ENCODE measurements at regions not wholly inside any gene's neighbourhood (a gene's known extent, or its start where the extent isn't known, plus 50 kb on each side); places are given as distances from the start of the nearest gene placed in this dataset.

GRCh38 chr16:52783616-52784015 is 236.7 kb upstream of the TOX3 start:
- no peaks in the 10 kb centered on the region for H3F3A ChIP-seq (ENCODE audit: insufficient read depth, low read length)
- no peaks in the 10 kb centered on the region for H4K20me1 ChIP-seq (ENCODE audit: insufficient read depth, low read length)
- no peaks in the 10 kb centered on the region for H3K9me3 ChIP-seq (replicated peaks; ENCODE audit: insufficient read depth, low read length)
- H3K9me2 ChIP-seq (replicated peaks; ENCODE audit: insufficient read depth, low read length) = no peaks in the 10 kb centered on the region
- H3K27me3 ChIP-seq (replicated peaks; ENCODE audit: insufficient read depth, low read length) = no peaks in the 10 kb centered on the region
- H3K4me2 ChIP-seq (ENCODE audit: low read depth, low read length) = no peak overlapping the region
- no peak overlapping the region for H3K27ac ChIP-seq (ENCODE audit: low read length)
- no peaks in the 10 kb centered on the region for H3K4me1 ChIP-seq (ENCODE audit: low read length)
- H3K9ac ChIP-seq (ENCODE audit: low read length) = no peak overlapping the region
- H3K36me3 ChIP-seq (replicated peaks; ENCODE audit: insufficient read depth, low read length) = no peaks in the 10 kb centered on the region
- no peak overlapping the region for H2AFZ ChIP-seq (ENCODE audit: low read length)
- no peaks in the 10 kb centered on the region for H3K79me2 ChIP-seq (ENCODE audit: low read length)
- TF ChIP-seq EZH2phosphoT487 (IDR thresholded peaks at IDR 0.05; ENCODE audit: low read length) (no peak), CTCF (IDR thresholded peaks at IDR 0.05; ENCODE audit: low read length) (no peak), EZH2 (optimal IDR thresholded peaks at IDR 0.05; ENCODE audit: low read depth, low read length) (no peak)
- no peak overlapping the region for H3K4me3 ChIP-seq (ENCODE audit: low read length)
- no peak for DNase-seq

DNA sequence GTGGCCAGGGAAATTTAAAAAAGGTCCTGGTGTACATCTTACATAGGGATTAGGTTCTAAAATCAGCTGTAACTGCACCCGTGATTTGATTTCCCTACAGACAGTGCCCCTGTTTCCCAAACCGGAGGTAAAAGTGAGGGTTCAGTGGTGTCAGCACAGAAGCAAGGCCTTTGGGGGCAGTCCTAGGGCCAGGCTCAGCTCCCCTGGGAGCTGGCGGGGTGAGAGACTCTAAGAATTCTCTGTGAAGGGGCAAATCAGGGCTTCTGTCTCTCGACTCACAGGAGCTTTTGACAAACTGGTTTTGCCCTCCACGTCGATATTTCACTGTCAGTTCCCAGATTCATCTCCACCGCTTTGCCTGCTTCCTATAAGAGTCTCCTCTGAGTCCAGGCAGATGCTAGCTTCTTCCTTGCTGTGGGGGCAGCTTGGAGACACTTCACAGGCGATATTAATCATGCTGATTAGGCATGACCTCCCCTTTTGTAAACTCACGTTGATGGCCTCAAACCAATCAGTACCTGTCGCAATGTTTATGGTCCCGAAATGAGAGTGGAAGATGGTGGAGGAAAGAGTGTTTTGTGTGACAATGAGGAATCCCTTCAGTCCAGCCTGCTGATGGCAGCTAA is 234.2 kb upstream of the TOX3 start:
- no peaks in the 10 kb centered on the region for H3K9me2 ChIP-seq (replicated peaks; ENCODE audit: insufficient read depth, low read length)
- no peaks in the 10 kb centered on the region for H3F3A ChIP-seq (ENCODE audit: insufficient read depth, low read length)
- H2AFZ ChIP-seq (ENCODE audit: low read length) = no peak overlapping the region
- no peaks in the 10 kb centered on the region for H3K79me2 ChIP-seq (ENCODE audit: low read length)
- no peaks in the 10 kb centered on the region for H3K36me3 ChIP-seq (replicated peaks; ENCODE audit: insufficient read depth, low read length)
- H3K9me3 ChIP-seq (replicated peaks; ENCODE audit: insufficient read depth, low read length) = no peaks in the 10 kb centered on the region
- H3K4me2 ChIP-seq (ENCODE audit: low read depth, low read length) = no peak overlapping the region
- no peak for DNase-seq
- no peaks in the 10 kb centered on the region for H3K27me3 ChIP-seq (replicated peaks; ENCODE audit: insufficient read depth, low read length)
- H4K20me1 ChIP-seq (ENCODE audit: insufficient read depth, low read length) = no peaks in the 10 kb centered on the region
- no peaks in the 10 kb centered on the region for H3K4me1 ChIP-seq (ENCODE audit: low read length)
- no peak overlapping the region for H3K4me3 ChIP-seq (ENCODE audit: low read length)
- H3K27ac ChIP-seq (ENCODE audit: low read length) = no peak overlapping the region
- H3K9ac ChIP-seq (ENCODE audit: low read length) = no peak overlapping the region
- TF ChIP-seq EZH2 (optimal IDR thresholded peaks at IDR 0.05; ENCODE audit: low read depth, low read length) = no peak
- no peak for TF ChIP-seq EZH2phosphoT487 (IDR thresholded peaks at IDR 0.05; ENCODE audit: low read length)

GRCh38 chr16:52773026-52773425 is 226.1 kb upstream of the TOX3 start:
- H3K79me2 ChIP-seq (ENCODE audit: low read length) = no peaks in the 10 kb centered on the region
- H3K4me2 ChIP-seq (ENCODE audit: low read depth, low read length) = no peak overlapping the region
- TF ChIP-seq EZH2phosphoT487 (IDR thresholded peaks at IDR 0.05; ENCODE audit: low read length) (no peak), CTCF (IDR thresholded peaks at IDR 0.05; ENCODE audit: low read length) (no peak), EZH2 (optimal IDR thresholded peaks at IDR 0.05; ENCODE audit: low read depth, low read length) (no peak)
- H3K36me3 ChIP-seq (replicated peaks; ENCODE audit: insufficient read depth, low read length) = no peaks in the 10 kb centered on the region
- no peaks in the 10 kb centered on the region for H3K9me2 ChIP-seq (replicated peaks; ENCODE audit: insufficient read depth, low read length)
- H3F3A ChIP-seq (ENCODE audit: insufficient read depth, low read length) = no peaks in the 10 kb centered on the region
- H4K20me1 ChIP-seq (ENCODE audit: insufficient read depth, low read length) = no peaks in the 10 kb centered on the region
- H3K9me3 ChIP-seq (replicated peaks; ENCODE audit: insufficient read depth, low read length) = no peaks in the 10 kb centered on the region
- no peak for DNase-seq
- H3K4me3 ChIP-seq (ENCODE audit: low read length) = no peak overlapping the region
- no peak overlapping the region for H3K27ac ChIP-seq (ENCODE audit: low read length)
- H3K27me3 ChIP-seq (replicated peaks; ENCODE audit: insufficient read depth, low read length) = no peaks in the 10 kb centered on the region
- no peaks in the 10 kb centered on the region for H3K4me1 ChIP-seq (ENCODE audit: low read length)
- no peak overlapping the region for H3K9ac ChIP-seq (ENCODE audit: low read length)
- no peak overlapping the region for H2AFZ ChIP-seq (ENCODE audit: low read length)

DNA sequence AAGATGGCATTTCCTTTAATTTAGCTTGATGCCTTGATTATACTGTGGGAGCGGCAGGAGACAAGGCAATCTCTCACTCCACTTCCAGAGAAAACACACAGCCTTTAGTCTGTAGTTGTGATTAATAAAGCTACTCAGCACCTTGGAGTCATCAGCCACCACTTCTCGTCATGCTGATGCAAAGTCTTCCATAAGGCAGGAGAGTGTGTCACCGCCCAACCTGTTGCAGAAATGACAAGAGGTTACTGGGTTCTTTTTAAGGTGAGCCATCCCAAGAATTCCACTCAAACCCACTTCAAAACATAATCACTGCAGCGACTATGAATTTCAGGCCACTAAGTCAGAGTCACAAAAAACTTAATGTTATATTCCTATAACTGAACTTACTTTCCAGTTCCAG is 223.9 kb upstream of the TOX3 start:
- Histone ChIP-seq H3K9ac (ENCODE audit: low read length) (no peak overlapping the region), H4K20me1 (ENCODE audit: insufficient read depth, low read length) (no peaks in the 10 kb centered on the region), H3K4me2 (ENCODE audit: low read depth, low read length) (no peak overlapping the region), H3K79me2 (ENCODE audit: low read length) (no peaks in the 10 kb centered on the region), H3K27ac (ENCODE audit: low read length) (no peak overlapping the region), H3K27me3 (replicated peaks; ENCODE audit: insufficient read depth, low read length) (no peaks in the 10 kb centered on the region), H3K4me1 (ENCODE audit: low read length) (no peaks in the 10 kb centered on the region), H3K9me3 (replicated peaks; ENCODE audit: insufficient read depth, low read length) (no peaks in the 10 kb centered on the region), H2AFZ (ENCODE audit: low read length) (no peak overlapping the region), H3K4me3 (ENCODE audit: low read length) (no peak overlapping the region), H3F3A (ENCODE audit: insufficient read depth, low read length) (no peaks in the 10 kb centered on the region), H3K9me2 (replicated peaks; ENCODE audit: insufficient read depth, low read length) (no peaks in the 10 kb centered on the region), H3K36me3 (replicated peaks; ENCODE audit: insufficient read depth, low read length) (no peaks in the 10 kb centered on the region)
- TF ChIP-seq EZH2 (optimal IDR thresholded peaks at IDR 0.05; ENCODE audit: low read depth, low read length) (no peak), CTCF (IDR thresholded peaks at IDR 0.05; ENCODE audit: low read length) (no peak)
- DNase-seq = no peak
